Bronchial epithelial cell (primary cell): ENCODE measurements at regions not wholly inside any gene's neighbourhood (a gene's known extent, or its start where the extent isn't known, plus 50 kb on each side); places are given as distances from the start of the nearest gene placed in this dataset.
A peak's percentile ranks its signal among the peaks of the same experiment; 100 is the strongest.

Experiments
- DNase-seq: peaks from one replicate; pipeline ENCODE4 v3.0.0-alpha.2; 2010; ENCODE audit warnings: low read depth
- FAIRE-seq: peaks from 2 replicates; lab custom pipeline; 2011; peaks lifted over from hg19 to GRCh38; lab: Jason Lieb, UNC
- H3K27me3 ChIP-seq: 2 replicates; pipeline ENCODE4 v1.5.1; 2011; ENCODE audit warnings: low read length; ENCODE audit not compliant: control insufficient read depth, insufficient read depth
- H3K36me3 ChIP-seq: 2 replicates; pipeline ENCODE4 v1.5.1; 2011; ENCODE audit warnings: low read length; ENCODE audit not compliant: control insufficient read depth, insufficient read depth
- H3K4me3 ChIP-seq: 2 replicates; pipeline ENCODE4 v1.5.1; 2011; ENCODE audit warnings: mild to moderate bottlenecking, low read depth, low read length, control low read depth
- TF ChIP-seq, protein P1 (sequence below): IDR thresholded peaks from 2 replicates; pipeline ENCODE4 v1.5.1; 2011; ENCODE audit warnings: mild to moderate bottlenecking, moderate library complexity, low read length, control low read depth, inconsistent platforms; ENCODE audit not compliant: insufficient read depth, severe bottlenecking

DNA sequence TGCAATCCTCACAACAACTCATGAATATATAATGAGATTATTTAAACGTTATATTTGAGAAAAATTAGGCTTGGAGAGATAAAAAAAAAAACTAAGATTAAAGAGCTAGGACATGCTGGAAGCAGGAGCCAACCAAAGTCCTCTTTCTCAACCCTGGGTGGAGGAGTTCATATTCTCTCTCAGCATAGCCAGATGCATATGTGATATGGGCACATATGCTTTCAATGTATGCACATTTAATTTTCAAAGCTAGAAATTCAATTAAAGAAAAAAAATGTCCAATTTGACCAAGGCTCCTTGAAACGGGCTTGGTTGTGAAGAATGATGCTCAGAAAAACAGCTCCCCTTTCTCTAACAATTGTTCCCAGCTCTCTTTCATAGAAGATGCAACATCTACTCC lies 61.9 kb upstream of the GRIP1 start:
- Histone ChIP-seq H3K27me3 (no peaks in the 10 kb centered on the region), H3K36me3 (no peaks in the 10 kb centered on the region), H3K4me3 (no peak overlapping the region)
- TF ChIP-seq, protein P1, sequence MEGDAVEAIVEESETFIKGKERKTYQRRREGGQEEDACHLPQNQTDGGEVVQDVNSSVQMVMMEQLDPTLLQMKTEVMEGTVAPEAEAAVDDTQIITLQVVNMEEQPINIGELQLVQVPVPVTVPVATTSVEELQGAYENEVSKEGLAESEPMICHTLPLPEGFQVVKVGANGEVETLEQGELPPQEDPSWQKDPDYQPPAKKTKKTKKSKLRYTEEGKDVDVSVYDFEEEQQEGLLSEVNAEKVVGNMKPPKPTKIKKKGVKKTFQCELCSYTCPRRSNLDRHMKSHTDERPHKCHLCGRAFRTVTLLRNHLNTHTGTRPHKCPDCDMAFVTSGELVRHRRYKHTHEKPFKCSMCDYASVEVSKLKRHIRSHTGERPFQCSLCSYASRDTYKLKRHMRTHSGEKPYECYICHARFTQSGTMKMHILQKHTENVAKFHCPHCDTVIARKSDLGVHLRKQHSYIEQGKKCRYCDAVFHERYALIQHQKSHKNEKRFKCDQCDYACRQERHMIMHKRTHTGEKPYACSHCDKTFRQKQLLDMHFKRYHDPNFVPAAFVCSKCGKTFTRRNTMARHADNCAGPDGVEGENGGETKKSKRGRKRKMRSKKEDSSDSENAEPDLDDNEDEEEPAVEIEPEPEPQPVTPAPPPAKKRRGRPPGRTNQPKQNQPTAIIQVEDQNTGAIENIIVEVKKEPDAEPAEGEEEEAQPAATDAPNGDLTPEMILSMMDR = no peak
- DNase-seq (no peak), FAIRE-seq (no peak)

DNA sequence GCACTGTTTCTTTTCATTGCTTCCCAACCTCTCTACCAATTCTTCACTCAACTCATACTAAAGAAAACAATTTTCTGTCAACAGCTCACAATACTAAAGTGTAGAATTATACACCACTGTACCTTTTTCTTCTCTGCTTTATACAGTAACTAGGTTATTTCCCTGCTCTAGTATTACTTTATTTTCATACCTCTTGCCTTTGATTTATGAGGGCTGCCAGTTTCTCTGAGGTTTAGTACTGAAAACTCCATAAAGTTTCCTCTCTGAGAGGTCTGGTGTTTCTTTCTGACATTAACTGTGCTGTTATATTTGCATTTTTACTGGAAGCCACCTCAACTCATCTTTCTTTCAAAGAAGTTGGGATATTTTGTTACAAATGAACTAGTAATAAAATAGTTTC lies 63.0 kb upstream of the GRIP1 start:
- H3K4me3 ChIP-seq = no peak overlapping the region
- FAIRE-seq (no peak), DNase-seq (no peak)
- H3K27me3 ChIP-seq = peaks cover 3% of the 10 kb centered on the region
- TF ChIP-seq, protein P1 = no peak
- H3K36me3 ChIP-seq = no peaks in the 10 kb centered on the region

DNA sequence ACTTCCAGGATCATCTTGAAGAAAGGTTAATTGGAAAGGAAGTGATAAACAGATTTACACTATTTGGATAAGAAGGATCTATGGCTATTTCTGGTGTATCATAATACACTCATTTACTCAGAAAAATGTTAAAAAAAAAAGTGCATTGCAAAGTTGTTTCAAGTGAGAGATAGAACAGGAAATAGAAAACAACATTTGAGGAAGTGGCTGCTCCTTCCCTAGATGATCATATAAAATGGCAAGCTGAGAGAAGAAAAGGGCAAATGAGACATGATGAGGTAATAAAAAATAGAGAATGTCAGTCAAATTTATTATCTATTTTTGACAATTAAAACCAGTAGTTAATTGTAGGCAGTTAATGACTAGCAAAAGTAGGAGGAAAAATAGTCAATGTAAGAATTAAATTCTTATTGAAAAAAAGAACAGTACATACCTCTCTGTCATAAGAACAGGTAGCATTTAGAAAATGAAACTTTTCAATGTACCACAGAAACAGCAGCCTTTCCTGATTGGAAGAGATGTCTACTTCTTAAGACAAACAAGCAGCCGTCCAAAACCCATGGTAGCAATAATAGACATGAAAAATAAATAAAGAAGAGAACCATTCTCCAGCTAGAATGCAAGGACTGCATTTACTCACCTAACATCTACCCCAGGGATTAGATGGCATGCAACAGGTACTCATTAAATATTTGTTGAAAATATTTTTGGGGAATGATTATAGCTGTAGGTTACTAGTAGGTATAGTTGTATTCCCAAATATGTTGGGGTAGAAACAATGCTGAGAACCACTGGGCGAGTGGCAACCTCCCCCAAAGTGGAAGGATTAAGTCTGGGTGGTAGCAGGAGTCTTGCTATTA lies 63.9 kb upstream of the GRIP1 start:
- DNase-seq = no peak
- no peak overlapping the region for H3K4me3 ChIP-seq
- no peak for FAIRE-seq
- H3K36me3 ChIP-seq = no peaks in the 10 kb centered on the region
- peaks cover 3% of the 10 kb centered on the region for H3K27me3 ChIP-seq
- TF ChIP-seq, protein P1 = no peak

DNA sequence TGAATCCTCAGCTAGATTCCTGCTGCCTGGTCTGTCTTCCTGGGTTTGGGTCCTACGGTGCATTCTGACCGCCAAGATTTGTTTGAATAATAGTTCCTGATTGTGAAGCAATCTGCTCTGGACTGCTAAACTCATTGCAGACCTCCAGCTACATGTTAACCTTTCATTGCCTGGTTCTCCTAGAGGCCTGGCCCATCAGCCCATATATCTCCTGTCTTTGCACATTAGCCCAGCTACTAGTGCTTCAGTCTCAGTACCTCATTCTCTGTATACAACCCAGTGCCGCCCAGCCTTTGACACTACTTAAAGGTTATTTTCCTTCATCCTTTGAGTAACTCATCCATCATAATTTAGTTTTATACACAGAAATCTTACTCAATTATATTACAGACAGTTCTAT lies 65.6 kb upstream of the GRIP1 start:
- no peak for FAIRE-seq
- Histone ChIP-seq H3K27me3 (peaks cover 3% of the 10 kb centered on the region), H3K36me3 (no peaks in the 10 kb centered on the region)

DNA sequence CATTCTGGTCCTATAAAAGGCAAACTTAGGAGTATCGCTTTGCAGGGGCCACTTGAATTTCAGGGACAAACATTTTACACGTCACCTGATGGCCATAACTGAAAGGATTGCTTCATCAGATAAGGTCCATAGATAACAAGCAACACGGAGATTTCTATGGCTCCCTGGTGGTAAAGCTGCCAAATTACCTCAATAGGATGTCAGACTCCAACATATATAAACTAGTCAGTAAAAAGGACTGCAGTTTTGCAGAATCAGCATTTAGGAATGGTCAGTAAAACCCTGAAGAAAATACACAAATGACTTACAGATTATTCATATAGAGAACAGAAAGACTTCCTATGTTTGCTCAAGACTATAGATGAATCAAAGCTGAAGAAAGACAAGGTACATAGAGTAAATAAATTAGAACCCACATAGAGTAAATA lies 66.1 kb upstream of the GRIP1 start:
- H3K36me3 ChIP-seq = no peaks in the 10 kb centered on the region
- TF ChIP-seq, protein P1 = no peak
- no peak overlapping the region for H3K4me3 ChIP-seq
- peaks cover 3% of the 10 kb centered on the region for H3K27me3 ChIP-seq
- DNase-seq (peak; percentile 59), FAIRE-seq (no peak)

More for the DNA sequence above, 65.6 kb upstream of the GRIP1 start:
- DNase-seq = no peak
- H3K4me3 ChIP-seq = no peak overlapping the region
- TF ChIP-seq, protein P1 = no peak
